ENCODE measurements at regions not wholly inside any gene's neighbourhood (a gene's known extent, or its start where the extent isn't known, plus 50 kb on each side); places are given as distances from the start of the nearest gene placed in this dataset.
"Not testable (repeated sequence)": the region's sequence is repeated elsewhere in the genome, so short reads cannot be mapped to it uniquely, and the experiment has no call there.

GRCh38 chr5:23419115-23419514 is 88.3 kb upstream of the PRDM9 start:
- Histone ChIP-seq H3K27ac (no peak overlapping the region), H3K36me3 (no peaks in the 10 kb centered on the region), H3K27me3 (no peaks in the 10 kb centered on the region), H3K4me3 (no peak overlapping the region), H3K4me1 (no peaks in the 10 kb centered on the region), H3K9me3 (no peaks in the 10 kb centered on the region)
- intact Hi-C loops (cut with DNase I): no loop called here
- TF ChIP-seq CTCF (IDR thresholded peaks at IDR 0.05): no peak
- 32 to 50% methylated on average over 1 of the region's 1 CpG for WGBS, 2 donors
- DNase-seq: no peak
- FAIRE-seq: no peak
- peak in 3 of 4 donors; percentile 30 to 88 (median 88) for ATAC-seq

GRCh38 chr5:23412515-23412914 is 94.9 kb upstream of the PRDM9 start:
- intact Hi-C loops (cut with DNase I): no loop called here
- Histone ChIP-seq H3K36me3 (no peaks in the 10 kb centered on the region), H3K9me3 (no peaks in the 10 kb centered on the region), H3K4me1 (no peaks in the 10 kb centered on the region), H3K4me3 (no peak overlapping the region), H3K27me3 (no peaks in the 10 kb centered on the region), H3K27ac (no peak overlapping the region)
- no peak for ATAC-seq
- FAIRE-seq: no peak
- 34 to 35% methylated on average over 3 of the region's 3 CpGs for WGBS, 2 donors
- no peak for DNase-seq
- TF ChIP-seq CTCF (IDR thresholded peaks at IDR 0.05): no peak

- Histone ChIP-seq H3K27ac (no peak overlapping the region), H3K27me3 (no peaks in the 10 kb centered on the region), H3K36me3 (no peaks in the 10 kb centered on the region), H3K9me3 (no peaks in the 10 kb centered on the region), H3K4me1 (no peaks in the 10 kb centered on the region), H3K4me3 (no peak overlapping the region)
- no peak for TF ChIP-seq CTCF (IDR thresholded peaks at IDR 0.05)
- no peak for ATAC-seq
- intact Hi-C loops (cut with DNase I): no loop called here
- no peak for DNase-seq
- no peak for FAIRE-seq
- 69 to 75% methylated on average over 2 of the region's 2 CpGs for WGBS, 2 donors
These were observed 95.4 kb upstream of the PRDM9 start for GRCh38 chr5:23411994-23412393.

GRCh38 chr5:23411200-23411599 is 96.2 kb upstream of the PRDM9 start:
- intact Hi-C loops (cut with DNase I): no loop called here
- H3K27me3 ChIP-seq: no peaks in the 10 kb centered on the region
- no peak for TF ChIP-seq CTCF (IDR thresholded peaks at IDR 0.05)
- no peaks in the 10 kb centered on the region for H3K36me3 ChIP-seq
- no peak for FAIRE-seq
- H3K9me3 ChIP-seq: no peaks in the 10 kb centered on the region
- no peak for DNase-seq
- no peak overlapping the region for H3K4me3 ChIP-seq
- H3K4me1 ChIP-seq: no peaks in the 10 kb centered on the region
- WGBS, 2 donors: 83 to 86% methylated on average over 17 of the region's 17 CpGs
- H3K27ac ChIP-seq: no peak overlapping the region
- ATAC-seq: no peak

GRCh38 chr5:23410775-23411174 is 96.6 kb upstream of the PRDM9 start:
- H3K27me3 ChIP-seq; H3K27ac ChIP-seq; FAIRE-seq; H3K4me1 ChIP-seq; DNase-seq; H3K36me3 ChIP-seq; ATAC-seq; H3K4me3 ChIP-seq; H3K9me3 ChIP-seq; intact Hi-C loops (cut with DNase I): not testable (repeated sequence)
- 64 to 77% methylated on average over 5 of the region's 5 CpGs for WGBS, 2 donors

Measured in pancreas (tissue), 10 donors.